ENCODE measurements at regions not wholly inside any gene's neighbourhood (a gene's known extent, or its start where the extent isn't known, plus 50 kb on each side); places are given as distances from the start of the nearest gene placed in this dataset.

GRCh38 chr2:142515493-142515892, 362.0 kb upstream of the KYNU start:
- no peak for DNase-seq
- Histone ChIP-seq H3K36me3 (replicated peaks in 1 of 2; ENCODE audit: control insufficient read depth in 1 of 2, insufficient read depth in 2 of 2, low read length in 2 of 2) (no peaks in the 10 kb centered on the region), H2AFZ (ENCODE audit: insufficient read depth, low read depth, low read length, poor library complexity, severe bottlenecking) (no peak overlapping the region), H4K20me1 (ENCODE audit: insufficient read depth, low read length) (no peaks in the 10 kb centered on the region), H3K9ac (ENCODE audit: insufficient read depth, low read length, poor library complexity, severe bottlenecking) (no peak overlapping the region), H3K4me1 (ENCODE audit: control insufficient read depth in 1 of 2, insufficient read depth in 2 of 2, low read length in 2 of 2) (no peaks in the 10 kb centered on the region), H3K79me2 (ENCODE audit: insufficient read depth, low read length) (no peaks in the 10 kb centered on the region), H3K4me2 (replicated peaks; ENCODE audit: extremely low read depth, low read length, poor library complexity, severe bottlenecking) (no peak overlapping the region), H3K27me3 (ENCODE audit: control insufficient read depth in 2 of 2, insufficient read depth in 2 of 2, low read length in 2 of 2) (no peaks in the 10 kb centered on the region), H3K4me3 (replicated peaks in 1 of 3; ENCODE audit: low read depth in 2 of 3, low read length in 3 of 3) (no peak overlapping the region), H3K9me3 (replicated peaks in 1 of 2; ENCODE audit: control insufficient read depth in 1 of 2, insufficient read depth in 1 of 2, low read length in 2 of 2) (no peaks in the 10 kb centered on the region), H3K27ac (ENCODE audit: low read depth in 1 of 2, low read length in 2 of 2) (no peak overlapping the region)
- WGBS (ENCODE audit: insufficient coverage) = no CpG with 5 or more reads among the region's 2 CpGs
- H3K27me3 Mint-ChIP-seq (ENCODE audit: low read depth in 3 of 3) = peaks cover 0 to 3% (median 0%) of the 10 kb centered on the region in 3 donors
- no peak overlapping the region for H3K27ac Mint-ChIP-seq
- intact Hi-C loops (cut with micrococcal nuclease) = no loop called here
- H3K9me3 Mint-ChIP-seq = peaks cover 0 to 5% (median 1%) of the 10 kb centered on the region in 7 donors
- no peak overlapping the region for H3K4me3 Mint-ChIP-seq
- H3K4me1 Mint-ChIP-seq = no peaks in the 10 kb centered on the region
- TF ChIP-seq CTCF (IDR thresholded peaks at IDR 0.05) = no peak
- H3K36me3 Mint-ChIP-seq = no peaks in the 10 kb centered on the region

DNA sequence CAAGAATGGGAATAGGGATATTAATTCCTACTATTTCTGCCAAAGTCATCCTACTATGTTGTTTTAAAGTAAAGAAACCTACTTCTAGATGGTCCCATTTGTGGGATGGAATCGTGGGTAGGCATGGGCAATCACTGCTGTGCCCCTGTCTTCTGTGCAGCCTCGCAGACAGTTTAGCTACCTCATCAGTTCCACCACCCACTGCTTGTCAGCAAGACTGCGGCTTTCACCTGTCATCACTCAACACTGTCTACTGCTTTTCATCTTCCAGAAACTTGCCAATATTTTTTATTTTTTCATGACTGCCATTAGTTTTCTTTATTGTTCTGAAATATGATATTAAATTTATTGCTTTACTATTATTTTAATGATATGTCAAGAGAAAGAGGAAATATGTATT, 368.1 kb upstream of the KYNU start:
- no peak for DNase-seq
- Histone ChIP-seq H3K9ac (ENCODE audit: insufficient read depth, low read length, poor library complexity, severe bottlenecking) (no peak overlapping the region), H3K4me1 (ENCODE audit: control insufficient read depth in 1 of 2, insufficient read depth in 2 of 2, low read length in 2 of 2) (no peaks in the 10 kb centered on the region), H3K79me2 (ENCODE audit: insufficient read depth, low read length) (no peaks in the 10 kb centered on the region), H2AFZ (ENCODE audit: insufficient read depth, low read depth, low read length, poor library complexity, severe bottlenecking) (no peak overlapping the region), H4K20me1 (ENCODE audit: insufficient read depth, low read length) (no peaks in the 10 kb centered on the region), H3K9me3 (replicated peaks in 1 of 2; ENCODE audit: control insufficient read depth in 1 of 2, insufficient read depth in 1 of 2, low read length in 2 of 2) (no peaks in the 10 kb centered on the region), H3K27me3 (ENCODE audit: control insufficient read depth in 2 of 2, insufficient read depth in 2 of 2, low read length in 2 of 2) (no peaks in the 10 kb centered on the region), H3K4me2 (replicated peaks; ENCODE audit: extremely low read depth, low read length, poor library complexity, severe bottlenecking) (no peak overlapping the region), H3K4me3 (replicated peaks in 1 of 3; ENCODE audit: low read depth in 2 of 3, low read length in 3 of 3) (no peak overlapping the region), H3K27ac (ENCODE audit: low read depth in 1 of 2, low read length in 2 of 2) (no peak overlapping the region), H3K36me3 (replicated peaks in 1 of 2; ENCODE audit: control insufficient read depth in 1 of 2, insufficient read depth in 2 of 2, low read length in 2 of 2) (no peaks in the 10 kb centered on the region)
- intact Hi-C loops (cut with micrococcal nuclease) = no loop called here
- no peaks in the 10 kb centered on the region for H3K4me1 Mint-ChIP-seq
- no peak for TF ChIP-seq CTCF (IDR thresholded peaks at IDR 0.05)
- H3K4me3 Mint-ChIP-seq = no peak overlapping the region
- peaks cover 0 to 8% (median 1%) of the 10 kb centered on the region in 7 donors for H3K9me3 Mint-ChIP-seq
- H3K27ac Mint-ChIP-seq = no peak overlapping the region
- 57% methylated on average over 1 of the region's 3 CpGs for WGBS (ENCODE audit: insufficient coverage)
- H3K27me3 Mint-ChIP-seq (ENCODE audit: low read depth in 3 of 3) = peaks cover 0 to 2% (median 2%) of the 10 kb centered on the region in 3 donors
- H3K36me3 Mint-ChIP-seq = no peaks in the 10 kb centered on the region
